AG04449 (cell line): ENCODE measurements at regions not wholly inside any gene's neighbourhood (a gene's known extent, or its start where the extent isn't known, plus 50 kb on each side); places are given as distances from the start of the nearest gene placed in this dataset.
A peak's percentile ranks its signal among the peaks of the same experiment; 100 is the strongest.

Source experiments
- CTCF ChIA-PET: fragments of 350-600 bp; formaldehyde crosslinking; extraction: SDS; loops from one replicate; lab custom pipeline; 2021; ENCODE audit warnings: antibody characterized with exemption; lab: Yijun Ruan, JAX
- POLR2A ChIA-PET: fragments of 400-600, 350-600 bp; formaldehyde crosslinking; extraction: SDS; loops from one replicate; lab custom pipeline; 2020; ENCODE audit warnings: antibody characterized with exemption, inconsistent platforms; lab: Yijun Ruan, JAX
- DNase-seq: peaks from one replicate; pipeline ENCODE4 v3.0.0-alpha.2; 2010; ENCODE audit warnings: low read depth, low spot score
- H3K4me3 ChIP-seq: 2 replicates; pipeline ENCODE4 v1.5.1; 2011; ENCODE audit warnings: low read depth, mild to moderate bottlenecking, control low read depth, low read length
- TF ChIP-seq, protein P1 (sequence below): IDR thresholded peaks from one replicate; pipeline ENCODE4 v1.5.1; 2011; ENCODE audit warnings: mild to moderate bottlenecking, moderate library complexity, low read length, control low read depth, inconsistent platforms; ENCODE audit not compliant: insufficient read depth; ENCODE audit errors: missing control alignments

DNA sequence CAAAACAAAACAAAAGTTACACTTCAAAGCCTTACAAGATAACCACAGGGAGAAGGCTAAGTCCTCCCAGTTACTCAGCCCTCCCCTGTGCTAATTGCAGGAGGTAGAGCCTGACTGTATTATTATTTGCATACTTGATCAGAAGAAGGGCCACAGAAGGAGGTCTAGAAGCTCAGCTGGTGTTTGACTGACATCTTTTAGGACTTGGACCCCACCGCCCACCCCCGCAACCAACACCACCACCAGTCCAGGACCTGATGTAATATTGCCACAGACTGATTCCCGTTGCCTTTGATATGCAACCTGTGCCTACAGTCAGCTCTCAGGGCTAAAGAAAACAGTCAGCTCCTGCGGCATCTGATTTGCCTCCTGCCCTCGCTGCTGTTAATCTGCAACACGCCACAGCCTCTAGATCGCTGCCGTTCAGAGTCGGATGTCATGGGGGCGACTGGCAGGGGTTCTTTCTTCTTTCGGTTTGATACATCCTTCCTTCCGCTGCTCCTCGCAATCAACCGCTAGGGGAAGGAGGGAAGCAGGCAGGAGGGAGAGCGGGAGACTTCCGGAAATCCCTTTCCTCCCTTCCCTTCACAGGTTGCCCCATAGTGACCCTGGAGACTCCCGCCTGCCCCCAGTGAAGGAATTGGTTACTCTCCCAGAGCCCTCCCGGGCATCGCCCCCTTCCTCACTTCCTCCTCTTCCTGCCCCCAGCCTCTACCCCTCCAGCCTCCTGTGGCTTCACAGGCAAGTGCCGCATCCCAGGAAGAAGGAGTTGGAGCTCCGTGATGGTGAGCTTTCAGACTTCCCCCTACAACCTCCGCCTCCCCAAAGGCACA, 90.5 kb upstream of the SOX9 start:
- DNase-seq = no peak
- H3K4me3 ChIP-seq = peak overlapping the region; percentile 64
- ChIA-PET POLR2A (no interaction called here), CTCF (interaction anchor here (1.4 kb wide), 1 partner anchor 9 kb away, joined by 3 read pairs; no protein-coding TSS in a partner anchor)
- TF ChIP-seq, protein P1, sequence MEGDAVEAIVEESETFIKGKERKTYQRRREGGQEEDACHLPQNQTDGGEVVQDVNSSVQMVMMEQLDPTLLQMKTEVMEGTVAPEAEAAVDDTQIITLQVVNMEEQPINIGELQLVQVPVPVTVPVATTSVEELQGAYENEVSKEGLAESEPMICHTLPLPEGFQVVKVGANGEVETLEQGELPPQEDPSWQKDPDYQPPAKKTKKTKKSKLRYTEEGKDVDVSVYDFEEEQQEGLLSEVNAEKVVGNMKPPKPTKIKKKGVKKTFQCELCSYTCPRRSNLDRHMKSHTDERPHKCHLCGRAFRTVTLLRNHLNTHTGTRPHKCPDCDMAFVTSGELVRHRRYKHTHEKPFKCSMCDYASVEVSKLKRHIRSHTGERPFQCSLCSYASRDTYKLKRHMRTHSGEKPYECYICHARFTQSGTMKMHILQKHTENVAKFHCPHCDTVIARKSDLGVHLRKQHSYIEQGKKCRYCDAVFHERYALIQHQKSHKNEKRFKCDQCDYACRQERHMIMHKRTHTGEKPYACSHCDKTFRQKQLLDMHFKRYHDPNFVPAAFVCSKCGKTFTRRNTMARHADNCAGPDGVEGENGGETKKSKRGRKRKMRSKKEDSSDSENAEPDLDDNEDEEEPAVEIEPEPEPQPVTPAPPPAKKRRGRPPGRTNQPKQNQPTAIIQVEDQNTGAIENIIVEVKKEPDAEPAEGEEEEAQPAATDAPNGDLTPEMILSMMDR = peak; percentile 46

DNA sequence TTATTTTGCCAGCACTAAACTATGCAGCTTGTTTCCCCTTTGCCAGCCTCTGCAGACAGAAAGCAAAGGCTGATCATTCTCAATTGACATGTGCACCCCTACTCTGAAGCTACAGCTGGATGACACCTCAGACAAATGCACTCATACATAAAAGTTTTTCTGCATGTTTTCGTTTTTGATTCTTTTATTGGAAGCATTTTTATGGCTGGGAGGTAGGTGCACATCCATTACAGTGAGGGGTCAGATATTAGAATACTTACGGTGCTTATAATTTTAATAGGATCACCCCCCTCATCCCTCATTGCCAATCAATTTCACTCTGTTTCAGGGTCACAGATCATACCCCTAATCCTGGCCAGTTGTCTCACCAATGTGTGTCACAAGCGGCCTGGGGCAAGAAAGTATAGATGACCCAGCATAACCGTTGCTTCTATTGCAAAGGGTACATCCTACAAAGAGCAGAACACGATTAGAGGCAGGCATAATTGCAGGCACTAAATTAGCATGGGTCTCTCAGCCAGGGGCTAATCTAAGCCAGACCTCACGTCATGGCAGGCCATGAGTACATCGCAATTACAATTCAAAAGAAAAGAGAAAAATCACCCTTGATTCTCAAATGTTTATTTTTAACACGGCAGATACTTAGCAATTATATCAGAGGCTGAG, 89.5 kb upstream of the SOX9 start:
- POLR2A ChIA-PET = no interaction called here
- CTCF ChIA-PET = no interaction called here
- H3K4me3 ChIP-seq = no peak overlapping the region
- DNase-seq = no peak
- TF ChIP-seq, protein P1 = no peak

DNA sequence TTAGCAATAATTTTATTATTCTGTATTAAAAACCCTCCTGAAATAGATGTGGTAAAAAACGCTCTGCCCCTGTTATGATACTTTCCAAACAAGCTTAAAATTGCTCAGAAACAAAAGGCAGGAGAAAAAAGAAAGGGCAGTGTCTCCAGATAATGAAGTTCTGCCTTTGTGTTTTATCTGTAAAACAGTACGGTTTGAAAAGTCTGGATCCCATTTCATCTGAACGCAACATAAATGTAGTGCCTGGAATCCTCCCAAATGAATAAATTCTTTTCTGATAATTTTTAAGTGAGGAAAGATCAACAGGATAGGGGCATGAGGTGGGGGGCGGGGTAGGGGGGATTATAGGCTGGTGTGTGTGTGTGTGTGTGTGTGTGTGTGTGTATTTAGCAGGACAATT, 87.5 kb upstream of the SOX9 start:
- TF ChIP-seq, protein P1 = no peak
- H3K4me3 ChIP-seq = no peak overlapping the region
- DNase-seq = no peak
- CTCF ChIA-PET = no interaction called here
- POLR2A ChIA-PET = no interaction called here

DNA sequence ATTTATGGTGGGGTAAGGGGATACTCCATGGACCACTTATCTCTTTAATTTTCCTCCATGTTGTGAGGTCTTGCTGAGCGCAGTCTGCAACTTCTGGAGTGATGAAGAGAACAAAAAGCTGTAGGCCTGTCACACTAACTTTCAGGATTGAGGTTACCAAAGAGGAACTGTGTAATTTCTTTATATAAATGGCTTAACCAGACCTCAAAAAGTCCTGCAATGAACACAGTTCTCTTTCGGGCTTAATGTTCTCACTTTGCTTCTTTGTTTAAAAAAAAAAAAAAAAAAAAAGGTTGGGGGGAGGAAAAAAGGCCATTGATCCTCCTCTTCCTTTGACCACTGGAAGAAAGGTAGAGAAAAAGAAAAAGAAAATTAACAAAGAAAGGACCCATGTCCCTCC, 86.8 kb upstream of the SOX9 start:
- no peak for DNase-seq
- H3K4me3 ChIP-seq = no peak overlapping the region
- ChIA-PET POLR2A (no interaction called here), CTCF (no interaction called here)
- TF ChIP-seq, protein P1 = no peak

DNA sequence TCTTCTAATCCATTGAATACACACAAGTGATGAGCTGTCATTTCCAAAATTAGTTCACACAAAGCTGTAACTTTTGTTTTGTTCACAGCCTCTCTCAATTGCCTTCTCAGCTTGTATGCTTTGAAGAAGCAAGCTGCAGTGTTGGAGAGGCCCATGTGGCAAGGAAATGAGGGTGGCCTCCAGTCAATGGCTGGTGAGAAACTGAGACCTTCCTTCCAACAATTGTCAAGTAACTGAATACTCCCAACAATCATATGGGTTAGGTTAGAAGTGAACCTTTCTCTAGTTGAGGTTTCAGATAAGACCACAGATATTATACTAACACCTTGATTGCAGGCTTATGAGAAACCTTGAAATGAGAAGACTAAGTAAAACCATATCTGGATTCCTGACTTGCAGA, 82.4 kb upstream of the SOX9 start:
- CTCF ChIA-PET = no interaction called here
- TF ChIP-seq, protein P1 = no peak
- POLR2A ChIA-PET = no interaction called here
- H3K4me3 ChIP-seq = no peak overlapping the region
- DNase-seq = no peak

DNA sequence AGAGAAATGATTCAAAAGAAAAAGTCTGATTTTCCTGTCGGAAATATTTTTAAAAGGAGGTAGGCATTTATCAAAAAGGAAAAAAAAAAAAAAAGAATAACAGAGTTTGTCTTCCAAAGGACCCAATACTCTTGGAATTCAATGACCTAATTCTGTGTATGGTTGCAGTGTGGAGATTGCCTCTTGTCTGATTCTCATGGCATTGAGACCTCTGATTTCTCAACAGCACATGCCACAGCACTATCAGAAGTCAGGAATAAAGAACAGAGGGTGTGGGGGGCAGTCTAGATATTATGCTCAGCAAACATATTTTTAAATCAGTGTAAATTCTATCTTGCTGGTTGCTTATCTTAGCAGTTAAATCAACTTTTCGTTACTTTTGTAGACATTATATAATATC, 81.3 kb upstream of the SOX9 start:
- TF ChIP-seq, protein P1 = no peak
- CTCF ChIA-PET = interaction anchor here (1.1 kb wide), 1 partner anchor 10 kb away, joined by 3 read pairs; no protein-coding TSS in a partner anchor
- no peak overlapping the region for H3K4me3 ChIP-seq
- POLR2A ChIA-PET = no interaction called here
- DNase-seq = no peak
